ENCODE measurements at regions not wholly inside any gene's neighbourhood (a gene's known extent, or its start where the extent isn't known, plus 50 kb on each side); places are given as distances from the start of the nearest gene placed in this dataset.

GRCh38 chr22:48647606-48648515 is 1179.8 kb downstream of the BRD1 start:
- no peak for DNase-seq

GRCh38 chr22:48647051-48647450 is 1180.6 kb downstream of the BRD1 start:
- DNase-seq, result no peak

GRCh38 chr22:48646216-48646925 is 1181.3 kb downstream of the BRD1 start:
- DNase-seq, result no peak

GRCh38 chr22:48645766-48646165 is 1181.9 kb downstream of the BRD1 start:
- no peak for DNase-seq

GRCh38 chr22:48644997-48645396 is 1182.7 kb downstream of the BRD1 start:
- no peak for DNase-seq

- DNase-seq, result no peak
These were observed 1183.6 kb downstream of the BRD1 start for GRCh38 chr22:48644108-48644507.

GRCh38 chr22:48643066-48643731 is 1184.5 kb downstream of the BRD1 start:
- DNase-seq, result no peak

- no peak for DNase-seq
These were observed 1185.1 kb downstream of the BRD1 start for GRCh38 chr22:48642550-48642949.

- no peak for DNase-seq
These were observed 1185.7 kb downstream of the BRD1 start for GRCh38 chr22:48641906-48642475.

GRCh38 chr22:48640890-48641841 is 1186.5 kb downstream of the BRD1 start:
- no peak for DNase-seq

- no peak for DNase-seq
These were observed 1187.6 kb downstream of the BRD1 start for GRCh38 chr22:48639896-48640748.

GRCh38 chr22:48639021-48639795 is 1188.5 kb downstream of the BRD1 start:
- no peak for DNase-seq

GRCh38 chr22:48637231-48637630 is 1190.4 kb downstream of the BRD1 start:
- DNase-seq, result no peak

GRCh38 chr22:48636746-48637145 is 1190.9 kb downstream of the BRD1 start:
- no peak for DNase-seq

GRCh38 chr22:48635816-48636215 is 1191.9 kb downstream of the BRD1 start:
- DNase-seq, result no peak

- DNase-seq, result no peak
These were observed 1192.6 kb downstream of the BRD1 start for GRCh38 chr22:48635031-48635430.

GRCh38 chr22:48633996-48634836 is 1193.5 kb downstream of the BRD1 start:
- DNase-seq, result no peak

- DNase-seq, result no peak
These were observed 1194.9 kb downstream of the BRD1 start for GRCh38 chr22:48632646-48633246.
